Sigmoid colon (tissue), 6 donors: ENCODE measurements at regions not wholly inside any gene's neighbourhood (a gene's known extent, or its start where the extent isn't known, plus 50 kb on each side); places are given as distances from the start of the nearest gene placed in this dataset.

Experiments used
- DNase-seq: peaks from one replicate; pipeline ENCODE4 v3.0.0-alpha.2; 2019
- H3K27ac ChIP-seq, 4 donors: fragments of 200-600 bp; sonication (generic); one replicate each; pipeline ENCODE4 v1.5.1; 2016 to 2019; ENCODE audit warnings: mild to moderate bottlenecking in 1 of 4
- H3K27me3 ChIP-seq, 3 donors: fragments of 200-600 bp; sonication (generic); one replicate each; pipeline ENCODE4 v1.5.1; 2019; ENCODE audit warnings: mild to moderate bottlenecking in 1 of 3
- H3K36me3 ChIP-seq, 4 donors: fragments of 200-600 bp; sonication (generic); one replicate each; pipeline ENCODE4 v1.5.1; 2016 to 2019
- H3K4me1 ChIP-seq, 4 donors: fragments of 200-600 bp; sonication (generic); one replicate each; pipeline ENCODE4 v1.5.1; 2017 to 2019
- H3K4me3 ChIP-seq, 4 donors: fragments of 200-600 bp; sonication (generic); one replicate each; pipeline ENCODE4 v1.5.1; 2017 to 2019; ENCODE audit warnings: mild to moderate bottlenecking in 2 of 4, moderate library complexity in 1 of 4
- H3K9me3 ChIP-seq, 4 donors: fragments of 200-600 bp in 3 of 4; sonication (generic) in 3 of 4; one replicate each; pipeline versions ENCODE4 v1.5.1 to v1.6.1; 2013 to 2019
- CTCF ChIP-seq, 4 experiments: fragments of 450-650 bp in 3 of 4; fragments of 200-600 bp in 1 of 4; IDR thresholded peaks; one replicate each; pipeline ENCODE4 v1.5.1; 2016 to 2019; ENCODE audit warnings: antibody characterized with exemption in 4 of 4, mild to moderate bottlenecking in 3 of 4, moderate library complexity in 2 of 4
- EP300 ChIP-seq, 4 donors: sonication (generic); formaldehyde crosslinking; IDR thresholded peaks; one replicate each; pipeline ENCODE4 v1.6.1; 2017; ENCODE audit warnings: antibody characterized with exemption in 4 of 4
- POLR2A ChIP-seq, 2 donors: fragments of 450-650 bp; IDR thresholded peaks; one replicate each; pipeline ENCODE4 v1.6.1; 2016; ENCODE audit warnings: antibody characterized with exemption in 2 of 2, mild to moderate bottlenecking in 2 of 2, moderate library complexity in 2 of 2
- POLR2AphosphoS5 ChIP-seq, 4 donors: sonication (generic); formaldehyde crosslinking; IDR thresholded peaks; one replicate each; pipeline ENCODE4 v1.6.1; 2017; ENCODE audit warnings: antibody characterized with exemption in 4 of 4
- WGBS, 2 donors: extraction: QIAGEN DNeasy Blood & Tissue Kit; methylation state at CpG; one replicate each; pipeline ENCODE4 v1.1.7; 2013; 5-methylcytosine and 5-hydroxymethylcytosine counted together
- intact Hi-C: fragments of 100-400 bp; cut with DNase I; formaldehyde crosslinking; loops from one replicate; pipeline ENCODE4 v1.15.1; 2023
- donor health status: healthy with polysubstance abuse.
- donor health status: healthy.

- H3K9me3 ChIP-seq, result no peaks in the 10 kb centered on the region
- TF ChIP-seq EP300 (IDR thresholded peaks at IDR 0.05) (no peak), POLR2AphosphoS5 (IDR thresholded peaks at IDR 0.05) (no peak), CTCF (IDR thresholded peaks at IDR 0.05) (no peak), POLR2A (IDR thresholded peaks at IDR 0.05) (no peak)
- no peaks in the 10 kb centered on the region for H3K27me3 ChIP-seq
- no peak overlapping the region for H3K4me3 ChIP-seq
- no peak for DNase-seq
- 95 to 96% methylated on average over 1 of the region's 1 CpG for WGBS, 2 donors
- H3K4me1 ChIP-seq, result peaks cover 0 to 16% (median 2%) of the 10 kb centered on the region in 4 donors
- intact Hi-C loops, result no loop called here
- no peaks in the 10 kb centered on the region for H3K36me3 ChIP-seq
- no peak overlapping the region for H3K27ac ChIP-seq
Measured at GRCh38 chr3:25287291-25287884, 140.7 kb upstream of the RARB start.

DNA sequence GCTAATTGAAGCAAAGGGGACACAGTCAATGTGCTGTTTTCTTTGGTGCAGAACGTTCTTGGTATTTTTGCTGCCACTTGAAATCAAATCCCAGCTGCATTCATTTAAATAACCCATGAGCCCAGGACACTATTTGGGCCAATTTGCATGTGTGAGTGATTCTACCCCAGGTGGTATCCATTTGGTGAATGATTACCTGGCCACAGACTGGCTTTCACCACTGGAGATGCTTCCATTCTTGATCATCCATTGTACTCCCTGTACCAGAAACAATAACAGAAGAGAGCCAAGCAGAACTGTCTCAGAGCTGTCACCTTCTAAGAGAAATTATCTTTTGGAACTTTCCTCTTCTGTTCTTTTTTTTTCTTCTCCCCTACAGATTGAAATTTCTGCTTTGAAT lies 139.7 kb upstream of the RARB start:
- Histone ChIP-seq H3K36me3 (no peaks in the 10 kb centered on the region), H3K27ac (no peak overlapping the region), H3K27me3 (no peaks in the 10 kb centered on the region), H3K4me3 (no peak overlapping the region), H3K4me1 (peaks cover 0 to 19% (median 2%) of the 10 kb centered on the region in 4 donors), H3K9me3 (no peaks in the 10 kb centered on the region)
- WGBS, 2 donors, result 76 to 86% methylated on average over 1 of the region's 1 CpG
- no peak for DNase-seq
- TF ChIP-seq CTCF (IDR thresholded peaks at IDR 0.05) (no peak), POLR2A (IDR thresholded peaks at IDR 0.05) (no peak), EP300 (IDR thresholded peaks at IDR 0.05) (no peak), POLR2AphosphoS5 (IDR thresholded peaks at IDR 0.05) (no peak)
- intact Hi-C loops, result no loop called here

DNA sequence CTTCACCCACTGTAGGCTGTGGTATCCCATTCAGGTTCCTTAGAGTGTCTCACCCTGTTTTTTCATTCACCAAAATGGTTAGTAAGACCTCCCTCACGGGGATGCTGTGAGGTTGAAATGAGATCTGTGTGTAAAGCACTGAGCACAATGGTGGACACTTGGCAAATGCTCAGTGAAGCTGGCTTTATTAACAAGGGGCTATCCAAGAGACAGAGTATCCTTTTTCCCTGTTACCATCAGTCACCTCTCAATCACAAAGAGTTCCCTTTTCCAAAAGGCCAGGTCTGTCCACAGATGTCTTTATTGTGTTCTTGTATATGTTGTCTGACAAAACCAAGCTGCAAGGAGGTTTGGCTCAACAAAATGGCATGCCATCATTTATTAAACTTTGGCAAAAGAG lies 138.9 kb upstream of the RARB start:
- intact Hi-C loops, result no loop called here

GRCh38 chr3:25289663-25290062 lies 138.4 kb upstream of the RARB start:
- no peaks in the 10 kb centered on the region for H3K36me3 ChIP-seq
- 82% methylated on average over 2 of the region's 2 CpGs for WGBS, 2 donors
- DNase-seq, result no peak
- intact Hi-C loops, result no loop called here
- H3K4me1 ChIP-seq, result peaks cover 0 to 19% (median 2%) of the 10 kb centered on the region in 4 donors
- H3K9me3 ChIP-seq, result no peaks in the 10 kb centered on the region
- H3K27me3 ChIP-seq, result no peaks in the 10 kb centered on the region
- TF ChIP-seq POLR2A (IDR thresholded peaks at IDR 0.05) (no peak), CTCF (IDR thresholded peaks at IDR 0.05) (no peak), EP300 (IDR thresholded peaks at IDR 0.05) (no peak)
- no peak overlapping the region for H3K27ac ChIP-seq
- no peak overlapping the region for H3K4me3 ChIP-seq

More for the DNA sequence above, 138.9 kb upstream of the RARB start:
- no peak for TF ChIP-seq POLR2AphosphoS5 (IDR thresholded peaks at IDR 0.05)
- TF ChIP-seq EP300 (IDR thresholded peaks at IDR 0.05), result no peak
- no peak for TF ChIP-seq POLR2A (IDR thresholded peaks at IDR 0.05)
- TF ChIP-seq CTCF (IDR thresholded peaks at IDR 0.05), result no peak
- WGBS, 2 donors, result 83 to 92% methylated on average over 1 of the region's 1 CpG
- Histone ChIP-seq H3K27ac (no peak overlapping the region), H3K4me1 (peaks cover 0 to 19% (median 2%) of the 10 kb centered on the region in 4 donors), H3K4me3 (no peak overlapping the region), H3K9me3 (no peaks in the 10 kb centered on the region), H3K36me3 (no peaks in the 10 kb centered on the region), H3K27me3 (no peaks in the 10 kb centered on the region)
- DNase-seq, result no peak

DNA sequence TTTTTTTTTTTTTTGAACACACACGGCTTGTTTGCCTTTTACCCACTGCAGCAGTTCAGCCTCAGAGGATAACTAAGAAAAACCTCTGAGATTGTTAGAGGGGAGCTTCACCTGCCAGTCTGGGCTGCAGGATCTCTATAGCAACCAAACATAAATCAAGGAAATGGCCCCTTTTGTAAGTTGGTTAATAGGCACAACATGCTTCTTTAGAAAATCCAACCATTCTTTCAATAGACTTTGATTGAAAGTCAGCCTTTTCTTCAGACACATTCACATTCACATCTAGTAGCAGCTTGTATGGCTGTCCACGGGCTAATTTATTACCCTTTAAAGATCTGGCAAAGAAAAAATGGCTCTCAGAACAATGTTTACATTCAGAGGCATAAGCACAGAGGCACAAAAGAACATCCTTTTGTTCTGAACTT lies 136.6 kb upstream of the RARB start:
- intact Hi-C loops, result no loop called here
- Histone ChIP-seq H3K27ac (no peak overlapping the region), H3K36me3 (no peaks in the 10 kb centered on the region), H3K4me3 (no peak overlapping the region), H3K27me3 (no peaks in the 10 kb centered on the region), H3K9me3 (no peaks in the 10 kb centered on the region), H3K4me1 (peaks cover 0 to 19% (median 2%) of the 10 kb centered on the region in 4 donors)
- TF ChIP-seq POLR2A (IDR thresholded peaks at IDR 0.05) (no peak), POLR2AphosphoS5 (IDR thresholded peaks at IDR 0.05) (no peak), EP300 (IDR thresholded peaks at IDR 0.05) (no peak), CTCF (IDR thresholded peaks at IDR 0.05) (no peak)
- 6 to 18% methylated on average over 2 of the region's 2 CpGs for WGBS, 2 donors
- DNase-seq, result no peak
